CD4-positive, alpha-beta T cell treated with Interleukin-4 for 1 hour (primary cell): ENCODE measurements at regions not wholly inside any gene's neighbourhood (a gene's known extent, or its start where the extent isn't known, plus 50 kb on each side); places are given as distances from the start of the nearest gene placed in this dataset.
"Not testable (repeated sequence)": the region's sequence is repeated elsewhere in the genome, so short reads cannot be mapped to it uniquely, and the experiment has no call there.

Experiments
- DNase-seq, 2 donors: peaks; one replicate each; pipeline ENCODE4 v3.0.0-alpha.2; 2020 to 2022

DNA sequence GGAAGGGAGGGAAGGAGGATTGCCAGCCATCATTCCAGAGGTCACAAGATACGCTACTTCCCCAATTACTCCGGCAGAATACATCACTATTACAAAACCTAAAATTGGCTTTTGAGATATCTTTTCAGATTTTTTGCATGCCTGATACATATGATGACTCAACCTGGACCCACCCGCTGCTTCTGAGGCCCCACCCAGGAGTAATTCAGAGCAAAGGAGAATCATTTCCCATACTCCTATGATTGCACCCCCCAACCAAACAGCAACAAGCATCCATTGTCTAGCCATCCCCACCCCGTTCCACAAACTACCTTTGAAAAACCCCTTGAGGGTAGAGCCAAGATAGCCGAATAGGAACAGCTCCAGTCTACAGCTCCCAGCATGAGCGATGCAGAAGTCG lies 163.5 kb upstream of the GJE1 start:
- no peak for DNase-seq

DNA sequence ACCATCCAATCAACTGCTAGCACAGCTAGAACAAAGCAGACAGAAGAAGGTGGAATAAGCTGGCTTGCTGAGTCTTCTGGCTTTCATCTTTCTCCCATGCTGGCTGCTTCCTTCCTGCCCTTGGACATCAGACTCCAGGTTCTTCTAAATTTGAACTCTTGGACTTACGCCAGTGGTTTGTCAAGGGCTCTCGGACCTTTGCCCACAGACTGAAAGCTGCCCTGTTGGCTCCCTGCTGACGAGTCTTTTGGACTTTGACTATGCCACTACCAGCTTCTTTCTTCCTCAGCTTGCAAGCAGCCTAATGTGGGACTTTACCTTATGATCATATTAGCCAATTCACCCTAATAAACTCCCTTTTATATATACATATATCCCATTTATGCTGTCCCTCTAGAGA lies 164.1 kb upstream of the GJE1 start:
- DNase-seq, result no peak

DNA sequence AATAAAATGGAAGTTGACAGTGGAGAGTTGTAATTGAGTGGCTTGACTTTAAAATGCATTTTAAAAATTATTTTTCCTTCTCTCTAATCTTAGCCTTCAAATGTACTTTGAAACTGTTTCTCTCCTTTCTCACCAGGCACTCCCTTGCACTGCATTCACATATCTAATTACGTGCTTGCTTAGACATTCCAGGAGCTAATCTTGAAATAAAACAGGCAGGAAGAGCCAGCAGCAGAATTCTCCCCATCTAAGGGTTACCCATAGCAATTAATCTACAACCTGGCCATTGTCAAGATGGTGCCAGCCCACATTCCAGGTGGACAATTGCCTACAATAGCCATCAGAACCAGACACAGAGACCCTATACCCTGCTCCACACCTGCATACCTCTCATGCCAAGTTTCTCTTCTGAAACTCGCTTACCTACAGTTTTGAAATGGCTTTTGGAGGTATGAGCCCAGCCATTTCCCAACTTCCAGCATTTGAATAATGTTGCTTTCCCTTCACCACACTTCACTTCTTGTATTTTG lies 167.6 kb upstream of the GJE1 start:
- DNase-seq, result no peak

DNA sequence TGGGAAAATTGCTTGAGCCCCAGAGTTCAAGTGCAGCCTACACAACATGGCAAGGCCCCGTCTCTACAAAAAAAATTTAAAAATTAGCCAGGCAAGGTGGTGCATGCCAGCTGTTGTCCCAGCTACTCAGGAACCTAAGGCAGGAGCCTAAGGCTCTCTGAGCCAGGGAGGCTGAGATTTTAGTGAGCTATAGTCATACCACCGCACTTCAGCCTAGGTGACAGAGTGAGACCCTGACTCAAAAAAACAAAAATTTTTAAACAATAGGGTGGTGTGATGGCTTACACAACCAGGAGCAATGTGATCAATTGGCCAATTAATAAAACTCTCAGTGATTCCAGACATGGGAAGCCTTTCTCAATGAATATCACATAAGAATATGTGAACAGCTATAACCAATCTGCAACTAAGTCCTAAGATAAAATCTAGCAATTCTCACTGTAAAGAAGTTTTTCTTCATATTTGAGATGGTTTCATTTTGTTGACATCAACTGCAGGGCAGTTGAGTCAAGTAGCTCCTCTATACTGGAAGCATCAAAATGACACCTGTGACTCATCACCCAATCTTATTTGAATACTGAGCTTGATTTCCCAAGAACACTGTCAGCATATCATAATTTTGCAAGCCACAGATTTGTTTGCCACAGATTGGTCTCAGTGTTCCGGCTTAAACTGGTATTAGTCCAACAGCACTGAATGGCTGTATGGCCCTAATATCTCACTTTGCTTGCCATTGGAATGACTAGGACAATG lies 169.0 kb upstream of the GJE1 start:
- no peak for DNase-seq

DNA sequence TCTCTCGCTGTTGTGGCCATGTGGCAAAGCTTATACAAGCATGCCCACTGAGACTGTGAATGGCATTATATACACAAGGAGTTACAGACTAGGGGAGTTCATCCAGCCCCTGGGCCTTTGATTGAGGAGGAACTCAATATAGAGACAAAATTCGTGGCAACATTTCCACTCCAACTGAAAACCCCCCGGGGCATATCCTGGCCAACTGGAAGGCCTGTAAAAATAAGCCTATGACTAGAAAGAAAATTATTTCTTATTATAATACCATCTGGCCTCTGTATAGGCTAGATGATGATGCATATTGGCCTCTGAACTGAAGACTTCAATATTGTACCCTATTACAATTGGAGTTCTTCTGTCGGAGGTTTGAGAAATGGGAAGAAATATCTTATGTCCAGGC lies 175.5 kb upstream of the GJE1 start:
- no peak for DNase-seq

DNA sequence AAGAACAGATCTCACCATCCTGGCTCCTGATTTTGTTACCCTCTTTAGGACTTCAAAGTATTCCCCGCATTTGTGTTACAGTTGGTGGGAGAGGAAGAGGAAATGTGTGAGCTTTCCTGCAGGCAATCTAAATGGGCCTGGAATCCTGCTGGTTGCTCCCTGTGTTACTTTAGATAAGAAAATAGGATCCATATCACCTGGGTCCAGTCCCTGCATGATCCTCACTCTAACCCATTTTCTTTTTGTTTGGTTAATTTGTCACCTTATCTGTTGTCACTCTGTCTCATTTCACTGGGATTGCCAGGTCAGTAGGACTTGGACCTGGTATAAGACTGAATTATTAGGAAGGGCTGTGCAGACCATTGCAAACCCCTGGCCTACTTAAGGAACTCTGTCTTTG lies 175.9 kb upstream of the GJE1 start:
- DNase-seq, result no peak

DNA sequence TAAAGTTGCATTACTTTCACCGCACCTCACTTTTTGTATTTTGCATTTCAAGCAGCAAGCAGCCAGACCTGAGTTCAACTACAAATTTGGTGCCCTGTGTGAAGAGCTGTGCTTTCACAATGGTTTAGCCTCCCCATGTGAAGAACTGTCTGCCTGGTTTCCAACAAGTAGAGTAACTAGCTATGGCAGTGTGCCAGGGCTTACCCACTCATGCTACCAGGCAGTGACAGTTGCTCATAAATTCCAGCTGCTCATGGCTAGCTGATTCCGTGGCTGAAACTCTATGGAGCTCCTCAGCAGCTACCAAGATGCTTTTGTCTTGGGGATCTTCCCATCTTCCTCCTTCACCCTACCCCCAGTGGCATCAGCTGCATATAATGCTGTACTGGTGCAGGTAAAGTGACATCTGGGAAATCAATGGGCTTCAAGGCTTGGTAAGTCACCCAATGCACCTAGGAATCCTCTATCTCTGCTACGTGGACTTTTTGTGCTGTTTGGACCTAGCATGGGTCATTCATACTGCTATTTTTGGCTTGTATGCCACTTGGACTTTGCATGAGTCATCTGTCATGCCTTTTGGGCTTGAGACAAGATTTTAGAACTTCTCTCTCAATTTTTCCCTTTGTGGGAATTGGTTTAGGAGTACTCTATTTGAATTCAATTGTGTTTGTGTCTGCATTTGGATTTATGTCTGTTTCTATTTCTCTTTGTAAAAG lies 176.5 kb upstream of the GJE1 start:
- no peak for DNase-seq

DNA sequence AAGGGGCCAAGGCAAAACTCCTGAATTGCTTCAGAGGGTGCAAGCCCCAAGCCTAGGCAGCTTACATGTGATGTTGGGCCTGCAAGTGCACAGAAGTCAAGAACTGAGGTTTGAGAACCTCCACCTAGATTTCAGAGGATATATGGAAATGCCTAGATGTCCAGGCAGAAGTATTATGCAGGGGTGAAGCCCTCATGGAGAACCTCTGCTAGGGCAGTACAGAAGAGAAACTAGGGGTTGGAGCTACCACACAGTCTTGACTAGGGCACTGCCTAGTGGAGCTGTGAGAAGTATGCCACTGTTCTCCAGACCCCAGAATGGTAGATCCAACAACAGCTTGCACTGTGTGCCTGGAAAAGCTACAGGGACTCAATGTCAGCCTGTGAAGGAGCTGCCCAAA lies 179.7 kb upstream of the GJE1 start:
- no peak for DNase-seq

DNA sequence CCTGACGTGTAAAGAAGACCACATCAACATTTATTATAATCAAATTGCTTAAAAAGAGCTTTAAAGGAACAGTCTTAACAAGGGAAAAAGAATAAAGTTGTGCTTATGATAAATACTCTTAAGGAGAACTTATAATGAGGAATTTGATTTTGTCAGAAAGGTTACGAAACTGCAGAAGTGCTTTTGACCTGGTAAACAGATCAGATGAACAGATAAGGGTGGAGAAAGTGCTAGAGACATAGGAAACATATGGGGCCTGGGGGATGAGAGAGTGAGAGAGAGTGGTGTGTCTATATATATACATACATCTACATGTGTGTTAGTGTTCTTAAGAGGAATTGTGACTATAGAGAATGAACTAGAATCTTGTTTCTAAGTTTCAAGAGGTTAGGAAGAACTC lies 186.2 kb upstream of the GJE1 start:
- DNase-seq, result no peak

DNA sequence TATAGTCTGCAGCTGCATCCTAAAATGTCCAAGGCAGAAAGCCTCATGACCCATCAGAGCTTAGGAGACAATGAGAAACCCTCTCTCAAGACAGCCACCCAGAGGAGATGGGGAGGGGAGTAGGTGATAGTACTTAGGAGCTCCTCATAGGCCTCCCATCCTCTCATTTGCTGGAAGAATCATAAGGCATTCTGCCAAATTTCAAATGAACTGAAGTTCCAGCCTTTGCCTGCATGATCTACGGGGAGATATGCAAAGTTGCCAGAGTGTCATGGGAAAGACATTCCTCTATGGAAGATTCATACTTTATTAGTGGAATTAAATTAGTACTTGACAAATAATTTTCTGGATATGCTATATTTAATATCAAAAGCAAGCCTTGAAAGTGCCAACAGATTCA lies 194.1 kb upstream of the GJE1 start:
- no peak for DNase-seq

DNA sequence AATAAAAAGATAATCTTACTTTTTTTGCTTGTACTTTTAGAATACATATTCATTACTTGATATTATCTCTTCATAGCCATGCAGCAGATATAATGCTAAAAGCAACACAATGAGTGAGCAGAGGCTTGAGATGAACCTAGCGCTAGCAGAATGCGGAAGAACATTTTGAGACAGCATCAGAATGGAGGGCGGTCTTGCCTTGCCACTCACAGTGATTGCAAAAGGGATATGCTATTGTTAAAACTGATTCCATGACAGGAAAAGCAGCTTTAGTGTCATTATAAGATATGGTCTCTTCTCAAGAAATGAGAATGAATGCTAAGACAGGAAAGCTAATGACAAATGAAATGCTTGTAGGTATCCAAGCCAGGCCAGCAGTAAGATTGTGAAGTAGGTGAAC lies 200.0 kb upstream of the GJE1 start:
- DNase-seq, result no peak

DNA sequence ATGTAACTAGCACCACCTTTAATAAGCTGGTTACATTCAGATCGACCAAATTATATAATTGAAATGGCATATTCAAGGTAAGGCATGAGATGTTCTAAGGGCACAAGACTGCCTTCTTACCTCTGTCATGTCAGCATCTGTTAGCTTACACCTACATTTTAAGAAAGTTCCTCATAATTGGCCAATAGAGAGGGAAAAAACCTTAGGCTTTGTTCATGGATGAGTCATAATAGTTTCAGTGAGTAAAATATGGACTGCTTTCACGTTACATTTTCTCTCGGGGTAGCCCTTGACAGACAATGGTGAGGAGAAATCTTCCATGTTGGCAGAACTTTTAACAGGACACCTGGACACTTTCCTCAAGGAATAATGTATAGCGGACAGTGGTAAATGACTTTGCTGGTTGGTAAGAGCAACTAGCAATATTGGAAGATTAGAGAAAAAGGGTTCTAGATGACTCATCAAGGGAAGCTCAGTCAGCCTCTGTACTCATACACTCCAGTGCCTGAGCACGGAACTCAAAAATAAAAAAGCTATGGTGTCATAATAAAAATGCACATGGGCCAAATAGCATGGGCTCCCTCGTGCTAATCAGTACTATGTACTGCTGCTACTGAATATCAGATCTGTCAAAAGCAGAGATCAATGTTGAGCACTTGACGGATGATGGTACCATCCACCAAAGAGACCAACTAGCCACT lies 206.4 kb upstream of the GJE1 start:
- DNase-seq, result not testable (repeated sequence)

DNA sequence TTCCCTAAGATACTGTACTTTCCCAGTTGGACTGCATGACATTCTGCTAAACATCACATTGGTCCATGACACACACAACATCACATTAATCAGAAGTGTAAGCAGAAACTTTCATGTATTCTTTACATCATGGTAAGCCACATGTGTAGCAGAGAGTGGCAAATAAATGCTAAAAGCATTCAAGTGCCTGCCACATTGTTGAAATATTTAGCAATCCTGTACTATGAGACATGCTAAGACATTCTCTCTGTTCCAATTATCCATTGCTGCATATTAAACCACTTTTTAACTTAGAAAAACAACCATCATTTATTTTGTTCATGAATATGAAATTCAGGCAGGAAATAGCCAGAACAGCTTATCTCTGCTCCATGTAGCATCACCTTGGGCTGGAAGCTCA lies 207.7 kb upstream of the GJE1 start:
- DNase-seq, result no peak

DNA sequence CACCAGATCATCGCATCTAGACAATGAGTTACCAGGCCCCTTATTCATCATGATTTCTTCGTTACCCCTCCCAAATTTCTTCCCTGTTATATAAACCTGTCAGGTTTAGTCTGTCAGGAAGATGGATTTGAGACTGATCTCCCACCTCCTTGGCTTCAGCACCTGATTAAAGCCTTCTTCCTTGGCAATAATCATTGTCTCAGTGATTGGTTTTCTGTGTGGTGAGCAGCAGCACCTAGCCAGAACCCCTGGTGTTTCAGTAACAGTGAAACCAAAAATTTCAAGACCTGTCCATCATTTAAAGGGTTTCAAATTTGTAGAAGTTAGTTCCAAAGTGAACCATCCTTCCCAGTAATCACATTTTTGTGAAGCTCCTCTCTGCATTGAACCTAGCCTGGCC lies 209.8 kb upstream of the GJE1 start:
- no peak for DNase-seq

DNA sequence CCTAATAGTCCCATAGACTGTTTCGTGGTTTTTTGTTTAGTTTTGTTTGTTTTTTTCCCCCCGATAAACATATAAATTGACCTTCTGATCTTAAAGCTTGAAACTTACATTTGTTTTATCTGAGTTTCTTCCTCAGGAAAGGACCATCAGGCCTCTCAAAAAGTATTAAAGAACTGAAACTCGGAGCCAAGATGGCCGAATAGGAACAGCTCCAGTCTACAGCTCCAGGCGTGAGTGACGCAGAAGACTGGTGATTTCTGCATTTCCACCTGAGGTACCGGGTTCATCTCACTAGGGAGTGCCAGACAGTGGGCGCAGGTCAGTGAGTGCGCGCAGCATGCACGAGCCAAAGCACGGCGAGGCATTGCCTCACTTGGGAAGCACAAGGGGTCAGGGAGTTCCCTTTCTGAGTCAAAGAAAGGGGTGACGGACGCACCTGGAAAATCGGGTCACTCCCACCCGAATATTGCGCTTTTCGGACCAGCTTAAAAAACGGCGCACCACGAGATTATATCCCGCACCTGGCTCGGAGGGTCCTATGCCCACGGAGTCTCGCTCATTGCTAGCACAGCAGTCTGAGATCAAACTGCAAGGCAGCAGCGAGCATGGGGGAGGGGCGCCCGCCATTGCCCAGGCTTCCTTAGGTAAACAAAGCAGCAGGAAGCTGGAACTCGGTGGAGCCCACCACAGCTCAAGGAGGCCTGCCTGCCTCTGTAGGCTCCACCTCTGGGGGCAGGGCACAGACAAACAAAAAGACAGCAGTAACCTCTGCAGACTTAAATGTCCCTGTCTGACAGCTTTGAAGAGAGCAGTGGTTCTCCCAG lies 215.8 kb upstream of the GJE1 start:
- DNase-seq, result not testable (repeated sequence)

DNA sequence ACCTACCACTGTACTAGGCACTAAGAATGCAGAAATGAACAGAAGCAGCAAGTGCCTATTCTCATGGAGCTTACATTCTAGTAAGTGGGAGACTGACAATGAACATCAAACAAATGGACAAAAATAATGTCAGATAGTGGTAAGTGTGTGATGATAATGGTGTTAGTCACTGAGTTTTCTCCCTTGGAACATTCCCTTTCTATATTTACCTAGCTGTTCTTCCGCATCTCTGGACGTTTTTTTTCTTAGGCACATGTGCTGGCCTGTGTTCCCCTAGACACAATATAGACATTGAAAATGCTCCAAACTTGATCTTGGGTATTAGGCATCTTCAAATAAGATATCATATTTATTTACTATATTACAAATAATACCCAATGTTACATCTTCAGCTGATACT lies 218.1 kb upstream of the GJE1 start:
- DNase-seq, result no peak

DNA sequence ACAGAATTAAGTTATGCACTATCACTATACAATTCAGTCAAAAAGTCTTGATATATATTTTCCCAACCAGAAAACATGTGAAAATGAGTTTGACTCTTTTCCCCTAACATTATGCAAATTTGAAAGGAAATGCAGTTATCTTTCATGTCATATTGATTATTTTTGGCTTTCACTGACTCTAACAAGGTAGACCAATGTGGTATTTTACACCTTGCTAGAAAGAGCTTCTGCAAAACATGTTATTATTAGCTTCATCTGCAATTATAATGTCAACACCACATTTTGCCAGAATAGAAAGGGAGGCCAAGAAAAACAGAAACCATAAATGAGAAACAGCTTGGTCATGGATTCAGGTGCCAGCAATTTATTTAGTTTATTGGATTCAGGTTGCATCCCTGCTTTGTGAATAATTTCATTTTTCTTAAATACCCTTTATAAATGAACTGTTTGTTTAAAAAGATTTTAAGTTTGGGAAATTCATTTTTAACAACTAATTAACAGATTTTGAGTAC lies 226.1 kb upstream of the GJE1 start:
- no peak for DNase-seq

DNA sequence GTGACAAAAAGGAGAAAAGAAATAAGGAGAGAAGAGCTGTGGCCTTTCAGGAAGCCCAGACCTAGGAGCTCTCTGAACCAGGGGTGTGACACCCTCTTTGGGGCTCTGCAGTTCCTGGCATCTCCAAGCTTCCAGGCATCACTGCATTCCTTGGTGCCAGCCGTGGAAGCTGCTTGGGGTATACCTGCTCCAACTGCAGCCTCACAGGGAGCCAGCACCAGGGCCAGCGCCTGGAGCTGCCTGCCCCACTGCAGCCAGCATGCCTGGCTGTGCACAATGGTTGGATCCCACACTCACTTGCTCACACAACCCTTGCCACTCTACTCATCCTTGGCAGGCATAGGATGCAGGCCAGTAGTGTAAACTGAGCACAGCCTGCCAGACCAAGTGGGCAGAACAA lies 242.1 kb upstream of the GJE1 start:
- DNase-seq, result no peak

DNA sequence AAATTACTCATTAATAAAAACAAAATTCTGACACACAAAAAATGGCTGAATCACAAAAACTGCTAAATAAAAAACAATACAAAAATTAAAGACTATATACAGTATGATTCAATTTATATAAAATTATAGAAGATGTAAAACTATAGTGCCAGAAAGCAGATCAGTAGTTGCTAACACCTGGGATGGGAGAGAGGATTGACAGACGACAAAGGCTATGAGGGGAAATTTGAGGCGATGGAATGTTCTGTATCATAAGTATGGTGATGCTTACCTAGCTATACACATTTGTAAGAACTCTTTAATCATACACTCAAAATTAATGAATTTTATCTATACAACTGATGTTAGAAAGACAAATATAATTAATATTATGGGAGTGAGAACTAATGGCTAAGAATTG lies 247.9 kb upstream of the GJE1 start:
- no peak for DNase-seq

DNA sequence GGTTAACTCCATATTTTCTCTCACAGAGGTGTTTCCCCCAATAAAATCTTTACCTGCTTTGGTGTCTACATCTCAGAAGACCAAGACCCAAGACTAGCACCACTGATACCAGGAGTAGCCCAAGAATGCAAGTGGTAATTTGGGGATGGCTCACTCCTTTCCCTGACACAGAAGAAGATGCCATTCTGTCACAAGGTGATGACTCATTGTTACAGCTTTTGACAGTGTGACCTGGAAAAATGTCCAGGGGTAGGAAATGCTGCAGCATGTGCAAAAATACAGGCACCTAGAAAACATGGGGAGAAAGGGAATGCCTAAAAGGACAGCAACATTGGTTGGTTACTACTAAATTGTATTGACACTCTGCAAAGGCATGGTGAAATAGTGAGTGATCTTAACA lies 254.0 kb upstream of the GJE1 start:
- no peak for DNase-seq

DNA sequence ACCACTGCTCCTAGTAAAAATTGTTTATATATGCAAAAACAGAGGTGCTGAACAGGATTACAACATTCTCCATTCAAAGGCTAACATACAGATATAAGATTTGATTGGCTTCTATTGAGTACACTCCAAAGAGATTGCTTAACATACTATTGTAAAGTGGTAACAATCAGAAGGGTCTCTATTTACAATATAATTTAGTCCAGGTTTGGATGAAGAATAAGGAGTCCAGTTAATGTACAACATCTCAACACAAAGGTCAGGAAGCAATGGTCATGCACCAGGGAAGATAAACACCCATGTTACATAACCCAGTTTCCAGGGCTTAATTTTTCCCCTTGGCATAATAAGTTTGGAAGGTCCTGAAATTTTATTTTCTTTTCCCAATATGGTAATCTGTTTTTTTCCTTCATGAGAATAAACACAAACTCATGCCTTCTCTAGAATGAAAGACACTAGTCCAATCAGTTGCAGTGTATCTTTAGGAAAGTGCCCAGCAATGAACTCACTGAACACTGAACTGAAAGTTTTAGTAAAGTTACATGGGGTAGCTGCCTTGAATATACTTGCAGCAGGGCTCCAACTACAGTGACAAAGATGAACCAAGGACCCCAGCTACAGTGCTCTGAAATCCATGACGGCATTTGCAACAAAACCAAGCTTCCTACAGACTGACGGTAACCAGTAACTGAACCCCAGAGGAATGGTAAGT lies 255.3 kb upstream of the GJE1 start:
- DNase-seq, result no peak

DNA sequence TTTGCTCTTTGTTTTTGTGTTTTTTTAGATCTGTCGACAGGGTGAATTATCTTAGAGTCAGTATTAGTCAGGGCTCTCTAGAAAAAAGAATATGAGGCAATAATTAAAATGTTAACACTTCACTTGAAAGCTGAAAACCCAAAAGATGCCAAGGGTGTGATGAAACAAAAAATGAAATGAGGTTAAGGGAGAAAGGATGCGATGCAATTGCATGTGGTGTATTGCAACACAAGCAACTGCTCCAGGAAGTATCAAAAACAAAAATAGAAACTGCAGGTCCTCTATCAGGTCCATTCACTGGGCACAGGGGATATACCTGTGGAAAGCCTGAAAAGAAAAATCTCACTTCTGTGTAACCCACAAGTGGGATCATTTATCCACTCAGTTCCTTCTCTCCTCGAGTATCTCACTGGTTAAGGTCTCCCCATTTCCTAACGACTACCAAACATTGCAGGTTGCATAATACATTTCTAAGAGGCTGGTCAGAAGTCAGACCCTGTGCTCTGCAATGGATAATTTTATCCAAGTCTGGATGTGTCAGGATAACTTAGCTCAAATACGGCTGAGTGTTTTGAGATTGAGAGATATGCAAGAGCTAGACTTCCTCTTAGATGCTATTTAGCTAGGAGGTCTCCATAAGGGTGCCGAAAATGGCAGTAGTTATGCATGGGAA lies 257.7 kb upstream of the GJE1 start:
- no peak for DNase-seq
